DND-41 (cell line): ENCODE measurements at regions not wholly inside any gene's neighbourhood (a gene's known extent, or its start where the extent isn't known, plus 50 kb on each side); places are given as distances from the start of the nearest gene placed in this dataset.

Experiments used
- ATAC-seq: fragments of 200-7000 bp; cut with Tn5 transposase; 3 replicates; pipeline ENCODE4 v1.9.1; 2021; ENCODE audit warnings: low read depth; ENCODE audit not compliant: insufficient read depth
- DNase-seq: peaks from one replicate; pipeline ENCODE4 v3.0.0-alpha.2; 2020
- H2AFZ ChIP-seq: 2 replicates; pipeline ENCODE4 v1.6.0; 2012; ENCODE audit warnings: low read depth, low read length
- H3K27ac ChIP-seq: 2 replicates; pipeline ENCODE4 v1.5.1; 2012; ENCODE audit warnings: low read length, inconsistent platforms
- H3K27me3 ChIP-seq: fragments of 200-600 bp; sonication (generic); 2 replicates; pipeline ENCODE4 v1.6.0; 2012; ENCODE audit warnings: low read length, mild to moderate bottlenecking, inconsistent platforms; ENCODE audit not compliant: insufficient read depth, poor library complexity
- H3K36me3 ChIP-seq: 2 replicates; pipeline ENCODE4 v1.5.1; 2012; ENCODE audit warnings: low read length, inconsistent platforms; ENCODE audit not compliant: insufficient read depth
- H3K4me1 ChIP-seq: 2 replicates; pipeline ENCODE4 v1.5.1; 2012; ENCODE audit warnings: mild to moderate bottlenecking, low read length; ENCODE audit not compliant: insufficient read depth
- H3K4me2 ChIP-seq: 2 replicates; pipeline ENCODE4 v1.6.0; 2012; ENCODE audit warnings: mild to moderate bottlenecking, moderate library complexity, low read length, inconsistent platforms; ENCODE audit not compliant: insufficient read depth
- H3K4me3 ChIP-seq, 2 experiments: fragments of 200-600 bp in 1 of 2; shearing (Covaris generic) in 1 of 2; 2 replicates each; pipeline ENCODE4 v1.5.1; 2012 to 2016; ENCODE audit warnings: inconsistent platforms in 2 of 2, low read length in 2 of 2, mild to moderate bottlenecking in 2 of 2, low read depth in 1 of 2, moderate library complexity in 1 of 2
- H3K79me2 ChIP-seq: 2 replicates; pipeline ENCODE4 v1.6.0; 2012; ENCODE audit warnings: low read length, inconsistent platforms; ENCODE audit not compliant: insufficient read depth
- H3K9ac ChIP-seq: 2 replicates; pipeline ENCODE4 v1.6.0; 2012; ENCODE audit warnings: low read depth, mild to moderate bottlenecking, inconsistent platforms, low read length, moderate library complexity
- H3K9me3 ChIP-seq: 2 replicates; pipeline ENCODE4 v1.5.1; 2012; ENCODE audit warnings: low read length, moderate library complexity, mild to moderate bottlenecking, inconsistent platforms; ENCODE audit not compliant: insufficient read depth, severe bottlenecking
- H4K20me1 ChIP-seq: 2 replicates; pipeline ENCODE4 v1.6.0; 2012; ENCODE audit warnings: low read length; ENCODE audit not compliant: insufficient read depth
- EZH2 ChIP-seq: IDR thresholded peaks from 3 replicates; pipeline ENCODE4 v1.6.1; 2012; ENCODE audit warnings: borderline replicate concordance, low read depth, mild to moderate bottlenecking, moderate library complexity, low read length, inconsistent platforms; ENCODE audit not compliant: severe bottlenecking
- TF ChIP-seq, protein P1 (sequence below): IDR thresholded peaks from 2 replicates; pipeline ENCODE4 v1.5.1; 2012; ENCODE audit warnings: borderline replicate concordance, low read length, moderate library complexity, mild to moderate bottlenecking; ENCODE audit not compliant: poor library complexity, severe bottlenecking; ENCODE audit errors: extremely low read depth

DNA sequence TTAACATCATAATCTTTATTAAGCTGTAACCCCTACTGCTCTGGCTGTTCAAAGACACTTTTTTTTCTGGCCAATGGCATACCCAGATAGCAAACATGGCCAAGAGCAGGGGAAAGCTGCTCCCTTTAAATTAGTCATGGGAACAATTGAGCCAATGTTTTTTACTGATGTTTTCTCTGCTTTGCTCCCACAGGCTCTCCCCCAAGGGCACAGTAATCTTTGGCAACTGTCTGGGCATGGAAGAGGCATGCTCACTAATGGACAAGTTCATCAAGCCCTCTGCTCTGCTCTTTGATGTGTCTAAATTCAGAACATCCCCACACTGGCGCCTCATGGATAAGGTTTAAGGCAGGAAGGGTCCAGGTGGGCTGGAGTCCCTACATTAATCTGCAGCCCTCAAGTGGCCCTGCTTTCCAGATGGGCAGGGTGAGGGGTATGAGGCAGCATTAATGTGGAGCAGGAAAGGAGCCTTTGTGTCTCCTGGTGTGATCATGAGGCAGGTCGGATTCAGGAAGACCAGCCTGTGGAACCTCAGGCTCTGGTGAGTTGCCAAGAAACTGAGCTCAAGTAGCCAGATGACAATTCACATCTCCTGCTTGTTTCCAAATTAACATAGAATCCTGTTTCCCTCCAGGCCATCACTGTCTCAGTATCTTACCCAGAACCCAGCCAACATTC lies 227.0 kb upstream of the CST7 start:
- no peak for DNase-seq

DNA sequence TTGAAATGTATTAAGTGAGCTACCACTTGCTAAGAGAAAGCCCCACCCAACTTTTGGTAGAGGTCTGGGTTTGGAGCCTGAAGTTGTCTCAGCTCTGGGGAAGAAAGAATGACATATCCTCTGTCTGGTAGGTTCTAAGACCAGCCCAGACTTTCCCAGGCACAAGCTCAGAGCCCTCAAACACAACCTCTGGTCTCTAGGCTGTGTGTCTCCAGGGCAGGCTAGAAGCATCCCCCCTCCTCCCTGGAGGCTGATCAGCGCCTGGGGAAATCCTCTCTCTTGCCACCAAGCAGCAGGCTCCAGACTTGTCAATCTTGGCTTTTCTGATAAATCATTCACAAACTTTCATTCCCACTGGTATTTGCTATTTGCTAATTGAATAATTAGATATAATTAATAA lies 226.5 kb upstream of the CST7 start:
- no peak for DNase-seq

More for the DNA sequence above, 227.0 kb upstream of the CST7 start:
- Histone ChIP-seq H3K27me3 (no peaks in the 10 kb centered on the region), H3K4me2 (no peak overlapping the region), H2AFZ (no peak overlapping the region), H3K4me1 (no peaks in the 10 kb centered on the region), H3K4me3 (no peak overlapping the region), H3K9me3 (no peaks in the 10 kb centered on the region), H3K79me2 (no peaks in the 10 kb centered on the region), H3K36me3 (no peaks in the 10 kb centered on the region), H3K9ac (no peak overlapping the region), H3K27ac (no peak overlapping the region), H4K20me1 (no peaks in the 10 kb centered on the region)
- TF ChIP-seq EZH2 = no peak
- no peak for ATAC-seq

DNA sequence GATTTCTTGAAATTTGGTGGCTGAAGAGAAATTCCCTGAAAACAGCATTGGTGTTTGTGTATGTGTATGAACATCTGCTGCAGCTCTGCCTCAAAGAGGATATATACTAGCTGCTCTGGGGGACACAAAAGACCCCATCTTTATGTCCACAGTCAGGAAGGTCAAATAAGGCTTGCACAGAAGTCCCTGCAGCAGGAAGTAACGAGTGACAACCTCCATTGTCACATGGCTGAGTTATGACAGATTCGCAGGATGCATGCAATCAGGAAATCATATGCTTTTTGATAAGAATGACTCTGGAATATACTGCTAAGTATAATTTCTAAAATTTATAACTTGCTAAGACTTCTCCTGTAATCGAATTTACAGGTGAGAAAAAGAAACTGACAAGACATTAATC lies 225.9 kb upstream of the CST7 start:
- no peaks in the 10 kb centered on the region for H3K27me3 ChIP-seq
- DNase-seq (no peak), ATAC-seq (no peak)
- H3K27ac ChIP-seq = no peak overlapping the region
- H2AFZ ChIP-seq = no peak overlapping the region
- TF ChIP-seq EZH2 = no peak
- TF ChIP-seq, protein P1, sequence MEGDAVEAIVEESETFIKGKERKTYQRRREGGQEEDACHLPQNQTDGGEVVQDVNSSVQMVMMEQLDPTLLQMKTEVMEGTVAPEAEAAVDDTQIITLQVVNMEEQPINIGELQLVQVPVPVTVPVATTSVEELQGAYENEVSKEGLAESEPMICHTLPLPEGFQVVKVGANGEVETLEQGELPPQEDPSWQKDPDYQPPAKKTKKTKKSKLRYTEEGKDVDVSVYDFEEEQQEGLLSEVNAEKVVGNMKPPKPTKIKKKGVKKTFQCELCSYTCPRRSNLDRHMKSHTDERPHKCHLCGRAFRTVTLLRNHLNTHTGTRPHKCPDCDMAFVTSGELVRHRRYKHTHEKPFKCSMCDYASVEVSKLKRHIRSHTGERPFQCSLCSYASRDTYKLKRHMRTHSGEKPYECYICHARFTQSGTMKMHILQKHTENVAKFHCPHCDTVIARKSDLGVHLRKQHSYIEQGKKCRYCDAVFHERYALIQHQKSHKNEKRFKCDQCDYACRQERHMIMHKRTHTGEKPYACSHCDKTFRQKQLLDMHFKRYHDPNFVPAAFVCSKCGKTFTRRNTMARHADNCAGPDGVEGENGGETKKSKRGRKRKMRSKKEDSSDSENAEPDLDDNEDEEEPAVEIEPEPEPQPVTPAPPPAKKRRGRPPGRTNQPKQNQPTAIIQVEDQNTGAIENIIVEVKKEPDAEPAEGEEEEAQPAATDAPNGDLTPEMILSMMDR = no peak
- H3K79me2 ChIP-seq = no peaks in the 10 kb centered on the region
- no peaks in the 10 kb centered on the region for H4K20me1 ChIP-seq
- no peak overlapping the region for H3K4me3 ChIP-seq
- H3K36me3 ChIP-seq = no peaks in the 10 kb centered on the region
- no peaks in the 10 kb centered on the region for H3K4me1 ChIP-seq
- H3K4me2 ChIP-seq = no peak overlapping the region
- no peaks in the 10 kb centered on the region for H3K9me3 ChIP-seq
- no peak overlapping the region for H3K9ac ChIP-seq

More for the DNA sequence above, 226.5 kb upstream of the CST7 start:
- Histone ChIP-seq H3K4me3 (no peak overlapping the region), H3K9ac (no peak overlapping the region), H3K36me3 (no peaks in the 10 kb centered on the region), H3K9me3 (no peaks in the 10 kb centered on the region), H3K27ac (no peak overlapping the region), H3K4me1 (no peaks in the 10 kb centered on the region), H3K4me2 (no peak overlapping the region), H4K20me1 (no peaks in the 10 kb centered on the region), H3K27me3 (no peaks in the 10 kb centered on the region), H3K79me2 (no peaks in the 10 kb centered on the region), H2AFZ (no peak overlapping the region)
- ATAC-seq = no peak; the same call in 2 of the 3 replicates
- TF ChIP-seq EZH2 = no peak
- TF ChIP-seq, protein P1 = no peak

DNA sequence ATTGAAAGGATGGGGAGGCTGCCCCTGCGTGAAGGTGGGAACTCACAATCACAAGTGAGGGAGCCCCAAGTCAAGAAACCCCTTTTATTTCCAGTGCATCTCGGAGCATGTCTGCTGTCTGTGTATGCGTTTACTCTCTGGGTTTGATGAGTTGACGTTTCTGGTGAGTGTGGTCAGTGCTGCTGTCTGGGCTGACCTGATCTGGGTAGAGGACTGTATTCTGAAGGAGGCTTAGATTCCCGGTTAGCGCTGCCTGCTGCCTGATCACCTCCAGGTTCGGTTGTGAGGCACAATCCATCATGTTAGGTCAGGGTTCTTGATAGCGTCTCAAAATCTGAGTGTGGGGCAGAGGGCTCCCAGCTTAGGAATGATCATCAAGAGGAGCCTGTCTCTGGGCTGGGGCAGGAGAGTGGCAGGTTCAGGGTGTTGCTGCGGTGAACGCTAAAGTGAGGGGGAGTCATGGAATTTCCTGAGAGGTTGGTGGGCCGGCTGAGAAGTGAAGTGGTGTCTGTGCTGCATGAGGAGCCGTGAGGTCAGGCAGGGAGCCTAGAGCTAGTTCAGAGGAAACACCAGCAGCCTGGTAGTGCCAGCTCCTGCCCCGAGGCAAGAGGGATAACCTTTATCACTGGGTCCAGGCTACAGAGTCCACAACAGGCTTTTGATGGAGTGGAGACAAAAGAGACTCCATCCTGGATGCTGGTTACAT lies 225.3 kb upstream of the CST7 start:
- no peak overlapping the region for H3K4me3 ChIP-seq

More for the DNA sequence above, 225.3 kb upstream of the CST7 start:
- H3K4me2 ChIP-seq = no peak overlapping the region
- no peaks in the 10 kb centered on the region for H3K36me3 ChIP-seq
- H3K9me3 ChIP-seq = no peaks in the 10 kb centered on the region
- H3K27ac ChIP-seq = no peak overlapping the region
- H2AFZ ChIP-seq = no peak overlapping the region
- no peaks in the 10 kb centered on the region for H3K27me3 ChIP-seq
- no peak overlapping the region for H3K9ac ChIP-seq
- ATAC-seq = no peak
- TF ChIP-seq EZH2 = no peak
- TF ChIP-seq, protein P1 = no peak
- H3K4me1 ChIP-seq = no peaks in the 10 kb centered on the region
- no peak for DNase-seq
- H3K79me2 ChIP-seq = no peaks in the 10 kb centered on the region
- no peaks in the 10 kb centered on the region for H4K20me1 ChIP-seq
